ENCODE measurements at regions not wholly inside any gene's neighbourhood (a gene's known extent, or its start where the extent isn't known, plus 50 kb on each side); places are given as distances from the start of the nearest gene placed in this dataset.

- Histone ChIP-seq H3K4me3 (ENCODE audit: low read depth, low read length) (no peak overlapping the region), H3K27ac (ENCODE audit: low read depth, low read length) (no peak overlapping the region), H3K9me3 (ENCODE audit: control insufficient read depth, insufficient read depth, low read length) (no peaks in the 10 kb centered on the region), H3K27me3 (ENCODE audit: control insufficient read depth, insufficient read depth, low read length) (no peaks in the 10 kb centered on the region)
- no peak for DNase-seq (ENCODE audit: low read depth, low spot score)
- CTCF ChIA-PET, result no interaction called here
- TF ChIP-seq CTCF (IDR thresholded peaks at IDR 0.05; ENCODE audit: low read depth, low read length), result no peak
- POLR2A ChIA-PET, result no interaction called here
Measured at GRCh38 chr18:51907687-51908597, 432.1 kb upstream of the DCC start.

GRCh38 chr18:51908598-51908944, 431.4 kb upstream of the DCC start:
- DNase-seq (ENCODE audit: low read depth, low spot score), result no peak
- Histone ChIP-seq H3K27me3 (ENCODE audit: control insufficient read depth, insufficient read depth, low read length) (no peaks in the 10 kb centered on the region), H3K4me3 (ENCODE audit: low read depth, low read length) (no peak overlapping the region), H3K27ac (ENCODE audit: low read depth, low read length) (no peak overlapping the region), H3K9me3 (ENCODE audit: control insufficient read depth, insufficient read depth, low read length) (no peaks in the 10 kb centered on the region)
- CTCF ChIA-PET, result no interaction called here
- POLR2A ChIA-PET, result no interaction called here
- no peak for TF ChIP-seq CTCF (IDR thresholded peaks at IDR 0.05; ENCODE audit: low read depth, low read length)

GRCh38 chr18:51911584-51911983, 428.4 kb upstream of the DCC start:
- ChIA-PET POLR2A (no interaction called here), CTCF (no interaction called here)
- TF ChIP-seq CTCF (IDR thresholded peaks at IDR 0.05; ENCODE audit: low read depth, low read length), result no peak
- no peak overlapping the region for H3K4me3 ChIP-seq (ENCODE audit: low read depth, low read length)
- no peak overlapping the region for H3K27ac ChIP-seq (ENCODE audit: low read depth, low read length)
- H3K27me3 ChIP-seq (ENCODE audit: control insufficient read depth, insufficient read depth, low read length), result no peaks in the 10 kb centered on the region
- no peak for DNase-seq (ENCODE audit: low read depth, low spot score)
- H3K9me3 ChIP-seq (ENCODE audit: control insufficient read depth, insufficient read depth, low read length), result no peaks in the 10 kb centered on the region

- no peak for TF ChIP-seq CTCF (IDR thresholded peaks at IDR 0.05; ENCODE audit: low read depth, low read length)
- Histone ChIP-seq H3K9me3 (ENCODE audit: control insufficient read depth, insufficient read depth, low read length) (no peaks in the 10 kb centered on the region), H3K4me3 (ENCODE audit: low read depth, low read length) (no peak overlapping the region), H3K27me3 (ENCODE audit: control insufficient read depth, insufficient read depth, low read length) (no peaks in the 10 kb centered on the region), H3K27ac (ENCODE audit: low read depth, low read length) (no peak overlapping the region)
- no peak for DNase-seq (ENCODE audit: low read depth, low spot score)
- POLR2A ChIA-PET, result no interaction called here
- CTCF ChIA-PET, result no interaction called here
Measured at GRCh38 chr18:51912381-51912780, 427.6 kb upstream of the DCC start.

- DNase-seq (ENCODE audit: low read depth, low spot score), result no peak
- Histone ChIP-seq H3K9me3 (ENCODE audit: control insufficient read depth, insufficient read depth, low read length) (no peaks in the 10 kb centered on the region), H3K27ac (ENCODE audit: low read depth, low read length) (no peak overlapping the region), H3K4me3 (ENCODE audit: low read depth, low read length) (no peak overlapping the region), H3K27me3 (ENCODE audit: control insufficient read depth, insufficient read depth, low read length) (no peaks in the 10 kb centered on the region)
- POLR2A ChIA-PET, result no interaction called here
- CTCF ChIA-PET, result no interaction called here
- TF ChIP-seq CTCF (IDR thresholded peaks at IDR 0.05; ENCODE audit: low read depth, low read length), result no peak
Measured at GRCh38 chr18:51915176-51915575, 424.8 kb upstream of the DCC start.

Data from AG04450 (cell line).